HTR-8/SVneo (cell line): ENCODE measurements at regions not wholly inside any gene's neighbourhood (a gene's known extent, or its start where the extent isn't known, plus 50 kb on each side); places are given as distances from the start of the nearest gene placed in this dataset.
"Not testable (repeated sequence)": the region's sequence is repeated elsewhere in the genome, so short reads cannot be mapped to it uniquely, and the experiment has no call there.

ENCODE experiments used
- DNase-seq: peaks from one replicate; pipeline ENCODE4 v3.0.0; 2011; ENCODE audit warnings: low spot score, mixed read lengths; ENCODE audit not compliant: insufficient read length
- FAIRE-seq: peaks from 2 replicates; lab custom pipeline; 2011; peaks lifted over from hg19 to GRCh38; lab: Jason Lieb, UNC

GRCh38 chrX:138008281-138008680, 442.4 kb downstream of the ZIC3 start:
- no peak for FAIRE-seq
- no peak for DNase-seq

DNA sequence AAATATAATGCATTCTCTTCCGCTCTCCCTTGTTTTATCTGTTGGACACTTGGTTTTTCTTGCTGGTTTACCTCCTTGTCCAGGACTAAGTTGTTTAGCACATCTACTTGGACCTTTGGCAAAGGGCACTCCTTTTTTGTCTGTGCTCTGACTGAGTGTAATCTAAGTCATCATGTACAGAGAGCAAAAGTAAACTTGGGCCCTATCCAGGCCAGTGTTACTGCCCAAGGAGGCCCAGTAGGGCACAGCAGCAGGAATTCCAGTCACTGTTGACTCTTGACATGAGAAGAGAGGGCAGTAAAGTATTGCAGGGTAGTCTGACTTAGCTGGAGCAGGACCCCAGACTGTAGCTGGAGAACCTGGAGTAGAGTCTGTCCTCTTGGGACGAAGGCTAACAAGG, 445.5 kb downstream of the ZIC3 start:
- no peak for FAIRE-seq
- no peak for DNase-seq

GRCh38 chrX:138014577-138014976, 448.6 kb downstream of the ZIC3 start:
- DNase-seq, result no peak
- no peak for FAIRE-seq

GRCh38 chrX:138018145-138018799, 452.3 kb downstream of the ZIC3 start:
- FAIRE-seq, result no peak

DNA sequence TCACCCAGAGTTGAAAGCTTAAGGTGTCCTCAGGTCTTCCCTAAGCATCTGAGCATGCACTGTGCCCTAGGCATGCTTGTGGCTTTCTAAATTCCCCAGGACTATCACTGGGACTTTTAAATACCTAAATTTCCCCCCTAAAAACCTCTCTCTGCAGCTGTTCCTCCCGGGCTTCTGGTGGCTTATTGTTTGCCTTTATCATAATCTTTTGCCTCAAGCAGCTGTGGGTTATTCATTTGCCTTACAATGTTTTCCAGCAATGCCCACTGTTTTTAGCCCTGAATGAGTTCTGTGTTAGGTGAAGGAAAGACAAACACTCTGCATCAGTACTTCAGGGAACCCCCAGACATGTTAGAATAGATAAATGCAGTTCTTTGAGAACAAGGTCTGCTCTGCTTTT, 455.0 kb downstream of the ZIC3 start:
- DNase-seq (no peak), FAIRE-seq (no peak)

More at GRCh38 chrX:138018145-138018799, 452.3 kb downstream of the ZIC3 start:
- DNase-seq, result no peak

DNA sequence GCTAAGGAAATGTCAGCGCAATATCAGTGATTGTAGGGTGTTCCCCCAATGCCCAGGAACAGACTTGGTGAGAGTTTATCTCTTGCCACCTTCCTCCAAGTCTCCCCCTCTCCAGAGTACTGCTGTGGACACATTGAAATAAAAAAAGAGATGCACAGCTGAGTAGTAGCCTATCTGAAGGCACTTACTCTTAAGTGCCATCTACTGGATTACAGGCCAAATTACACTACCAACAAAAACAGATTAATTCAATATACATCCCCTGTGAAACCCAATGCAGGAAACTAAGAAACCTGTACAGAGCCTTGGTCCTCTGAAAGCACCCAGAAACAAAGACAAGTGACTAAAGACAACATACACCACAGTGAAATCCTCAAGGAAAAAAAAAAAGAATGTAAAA, 460.3 kb downstream of the ZIC3 start:
- DNase-seq (no peak), FAIRE-seq (no peak)

DNA sequence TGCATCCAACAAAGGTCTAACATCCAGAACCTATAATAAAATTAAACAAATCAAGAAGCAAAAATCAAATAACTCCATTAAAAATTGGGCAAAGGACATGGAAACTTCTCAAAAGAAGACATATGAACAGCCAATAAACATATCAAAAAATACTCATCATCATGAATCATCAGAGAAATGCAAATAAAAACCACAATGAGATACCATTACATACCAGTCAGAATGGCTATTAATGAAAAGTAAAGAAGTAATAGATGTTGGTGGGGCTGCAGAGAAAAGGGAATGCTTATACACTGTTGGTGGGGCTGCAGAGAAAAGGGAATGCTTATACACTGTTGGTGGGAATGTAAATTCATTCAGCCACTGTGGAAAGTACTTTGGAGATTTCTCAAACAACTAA, 465.8 kb downstream of the ZIC3 start:
- DNase-seq (no peak), FAIRE-seq (no peak)

GRCh38 chrX:138034136-138034535, 468.2 kb downstream of the ZIC3 start:
- FAIRE-seq (no peak), DNase-seq (no peak)

- no peak for FAIRE-seq
Observed at GRCh38 chrX:138037548-138037947, 471.6 kb downstream of the ZIC3 start.

DNA sequence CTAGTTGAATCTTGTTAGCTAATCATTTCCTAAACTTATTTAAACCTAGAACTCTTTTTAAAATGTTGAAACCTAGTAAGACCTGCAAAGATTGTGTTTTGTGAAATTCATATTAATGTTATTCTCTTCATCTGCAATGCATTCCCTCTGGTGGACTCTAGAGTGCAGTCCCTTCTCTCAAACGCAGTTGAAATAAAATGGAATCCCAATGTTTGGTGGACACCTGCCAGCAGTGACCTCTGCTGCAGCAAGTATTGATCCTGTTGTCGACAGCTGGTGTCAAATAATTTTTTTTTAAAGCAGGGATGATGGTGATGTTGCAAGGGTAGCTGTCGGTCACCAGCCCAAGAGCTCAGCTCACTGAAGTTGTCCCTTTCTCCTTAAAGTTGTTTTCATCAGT, 492.0 kb downstream of the ZIC3 start:
- no peak for FAIRE-seq

More at GRCh38 chrX:138037548-138037947, 471.6 kb downstream of the ZIC3 start:
- DNase-seq, result no peak

DNA sequence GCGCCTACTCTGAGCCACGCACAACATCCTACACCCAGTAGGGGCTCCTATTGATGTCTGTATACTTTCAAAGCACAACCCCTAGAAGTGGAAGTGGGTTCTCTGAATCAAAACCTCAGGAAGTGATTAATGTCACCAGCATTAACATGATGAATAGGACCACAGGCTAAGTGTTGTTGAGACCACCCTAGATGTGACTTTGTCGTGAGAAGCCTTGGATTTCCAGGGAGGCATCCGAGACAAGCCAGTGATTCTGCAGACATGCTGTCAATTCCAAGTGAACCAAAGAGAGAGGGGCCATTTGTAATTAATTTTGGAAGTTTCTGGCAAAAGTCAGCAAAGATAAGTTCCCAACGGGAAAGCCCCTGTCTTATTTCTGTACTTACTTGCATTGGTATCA, 493.0 kb downstream of the ZIC3 start:
- no peak for FAIRE-seq
- no peak for DNase-seq

More for the DNA sequence above, 492.0 kb downstream of the ZIC3 start:
- no peak for DNase-seq

- no peak for FAIRE-seq
Observed at GRCh38 chrX:138067415-138067814, 501.5 kb downstream of the ZIC3 start.

GRCh38 chrX:138073626-138074025, 507.7 kb downstream of the ZIC3 start:
- FAIRE-seq (no peak), DNase-seq (no peak)

More at GRCh38 chrX:138067415-138067814, 501.5 kb downstream of the ZIC3 start:
- DNase-seq, result no peak

- DNase-seq (no peak), FAIRE-seq (no peak)
Observed at GRCh38 chrX:138082251-138082650, 516.3 kb downstream of the ZIC3 start.

GRCh38 chrX:138082896-138083295, 517.0 kb downstream of the ZIC3 start:
- FAIRE-seq (no peak), DNase-seq (no peak)

- FAIRE-seq, DNase-seq: not testable (repeated sequence)
Observed at GRCh38 chrX:138110910-138111309, 545.0 kb downstream of the ZIC3 start.

DNA sequence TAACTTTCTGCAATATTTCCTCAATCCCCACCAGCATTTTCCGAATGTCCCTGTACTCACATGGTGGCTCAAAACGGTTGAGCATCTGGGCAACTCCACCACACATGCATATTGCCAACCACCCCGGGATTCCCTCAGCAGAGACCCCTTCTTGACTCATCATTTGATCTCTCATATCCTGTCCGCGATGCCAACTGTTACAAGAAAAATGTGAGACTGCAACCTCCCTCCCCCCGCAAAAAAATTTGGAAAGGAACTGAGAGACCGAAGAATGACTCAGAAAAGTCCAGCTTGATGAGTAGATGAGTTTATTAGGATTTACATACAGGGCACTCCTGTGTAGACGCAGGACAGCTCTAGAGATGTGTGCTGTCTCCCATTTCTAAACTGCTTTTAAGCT, 561.4 kb downstream of the ZIC3 start:
- DNase-seq (no peak), FAIRE-seq (no peak)

- no peak for FAIRE-seq
- DNase-seq, result peak; percentile 0
Observed at GRCh38 chrX:138128027-138128671, 562.2 kb downstream of the ZIC3 start.

GRCh38 chrX:138150709-138151108, 560.8 kb downstream of the FGF13 start:
- no peak for FAIRE-seq
- DNase-seq, result no peak

GRCh38 chrX:138157850-138158249, 553.7 kb downstream of the FGF13 start:
- DNase-seq (no peak), FAIRE-seq (no peak)

DNA sequence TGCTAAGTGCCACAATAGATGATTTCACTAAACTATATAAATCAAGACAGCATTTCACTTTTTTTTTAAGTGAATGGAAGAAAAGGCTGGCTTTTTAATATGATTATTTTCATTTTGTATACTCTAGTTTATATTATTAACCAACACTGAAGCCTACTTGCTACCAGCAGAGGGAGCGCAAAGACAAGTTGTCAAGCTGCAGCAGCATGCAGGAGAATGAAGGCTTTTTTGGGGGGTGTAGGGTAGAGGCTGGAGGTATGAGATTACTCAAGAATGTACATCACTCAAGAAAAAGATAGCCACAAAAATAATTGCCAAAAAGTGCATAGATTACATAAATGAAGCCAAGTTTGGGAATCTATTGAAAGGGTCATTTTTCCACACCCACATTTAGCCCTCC, 519.5 kb downstream of the FGF13 start:
- no peak for FAIRE-seq
- DNase-seq, result no peak

DNA sequence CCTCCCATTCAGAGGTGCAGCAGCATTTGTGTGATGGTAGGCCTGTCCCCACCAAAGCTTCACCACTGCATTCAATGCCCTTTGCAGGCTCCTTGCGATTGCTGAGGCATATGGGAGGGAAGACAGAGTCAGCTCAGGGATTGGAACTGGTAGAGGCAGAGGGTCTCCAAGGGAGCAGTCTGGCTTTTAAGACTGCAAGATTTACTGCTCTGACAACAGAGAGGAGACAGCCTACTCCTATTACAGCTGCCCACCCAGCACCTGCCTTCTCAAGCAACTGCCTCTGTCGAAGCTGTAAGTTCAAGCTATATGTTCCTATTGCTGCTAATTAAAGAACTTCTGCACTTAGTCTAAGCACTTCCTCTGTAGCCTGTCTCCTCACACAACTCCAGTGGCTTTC, 481.8 kb downstream of the FGF13 start:
- DNase-seq, result no peak
- FAIRE-seq, result no peak
